ENCODE measurements at regions not wholly inside any gene's neighbourhood (a gene's known extent, or its start where the extent isn't known, plus 50 kb on each side); places are given as distances from the start of the nearest gene placed in this dataset.
A peak's percentile ranks its signal among the peaks of the same experiment; 100 is the strongest.
"Not testable (repeated sequence)": the region's sequence is repeated elsewhere in the genome, so short reads cannot be mapped to it uniquely, and the experiment has no call there.

DNA sequence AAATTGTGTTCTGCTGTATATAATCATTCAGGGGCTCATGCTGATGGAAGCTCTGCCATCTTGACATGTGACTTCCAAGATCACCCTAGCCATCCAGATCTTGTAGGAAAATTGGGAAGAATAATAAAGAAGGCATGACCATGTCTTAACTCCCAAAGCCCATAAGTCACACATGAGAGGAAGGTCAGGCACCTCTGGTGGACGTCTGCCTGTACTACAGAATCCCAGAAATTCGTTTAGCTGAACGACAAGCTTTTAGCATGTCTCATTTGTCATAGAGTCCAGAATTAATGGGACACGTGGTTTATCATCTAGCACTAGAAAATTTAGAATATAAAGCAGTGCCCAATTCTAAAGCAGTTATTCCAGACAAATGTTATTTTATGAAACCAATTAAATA lies 212.7 kb downstream of the CENPC start:
- DNase-seq (ENCODE audit: low read depth), result no peak

DNA sequence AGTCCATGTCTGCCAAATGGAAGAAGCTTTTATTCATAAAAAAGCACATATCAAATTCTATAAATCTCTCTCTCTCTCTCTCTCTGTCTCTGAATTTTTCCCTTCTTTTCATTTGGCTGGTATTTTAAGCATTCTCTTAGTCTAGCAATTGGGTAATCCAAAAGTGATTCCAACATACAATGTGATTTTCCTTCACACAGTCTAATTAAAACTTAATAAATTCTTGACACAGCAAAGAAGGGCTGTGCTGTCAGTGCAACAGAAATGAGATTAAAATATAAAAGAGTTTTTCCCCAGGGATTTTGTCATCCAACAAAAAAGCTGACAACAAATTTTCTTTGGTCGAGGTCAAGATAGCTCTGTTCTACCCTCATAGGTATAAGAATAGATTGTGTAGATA lies 216.9 kb downstream of the CENPC start:
- DNase-seq (ENCODE audit: low read depth), result no peak

DNA sequence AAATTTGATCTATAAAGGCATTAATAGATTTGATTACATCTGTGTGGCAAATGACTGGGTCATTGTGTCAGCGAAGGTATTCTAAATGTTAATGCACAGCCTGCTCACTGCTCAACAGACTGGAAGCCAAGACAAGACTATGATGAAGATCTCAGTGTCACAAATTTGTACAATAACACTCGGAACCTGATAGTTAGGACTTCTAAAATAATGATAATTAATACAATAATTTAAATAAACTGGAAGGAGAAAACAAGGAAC lies 217.4 kb downstream of the CENPC start:
- DNase-seq (ENCODE audit: low read depth), result no peak

DNA sequence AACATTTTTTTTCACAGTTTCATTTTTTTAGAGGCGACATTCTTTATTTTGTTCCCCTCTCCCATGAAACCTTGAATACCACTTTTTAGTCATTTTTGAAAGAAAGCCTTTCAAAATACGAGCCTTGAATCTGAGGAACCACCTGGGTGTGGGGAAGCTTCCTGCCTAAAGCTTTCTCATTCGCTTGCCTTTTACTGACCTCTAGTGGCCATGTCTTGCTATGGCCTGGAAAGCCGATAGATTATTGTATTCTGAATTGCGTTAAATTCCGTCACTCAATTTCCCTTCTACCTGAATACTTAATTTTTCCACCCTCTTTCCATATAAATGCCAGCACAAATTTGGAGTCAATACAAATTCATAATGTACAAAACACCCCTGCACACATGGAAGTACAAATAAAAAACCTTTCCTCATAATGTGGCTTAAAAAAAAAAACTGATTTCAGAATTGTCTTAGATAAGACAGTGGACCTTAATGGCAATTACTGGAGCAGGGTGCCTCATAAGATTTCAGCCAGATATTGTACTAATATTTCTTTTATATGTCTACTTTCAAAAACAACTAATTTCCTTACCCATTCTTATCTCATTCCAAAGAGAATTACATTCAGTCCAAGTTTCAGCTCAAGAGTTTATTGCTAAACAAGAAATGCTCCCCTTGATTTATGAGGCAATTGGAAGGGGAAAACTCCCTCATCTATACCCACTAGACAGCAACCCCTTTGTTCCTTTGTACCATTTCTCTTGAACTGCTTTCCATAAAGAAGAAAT lies 217.9 kb downstream of the CENPC start:
- peak; percentile 2 for DNase-seq (ENCODE audit: low read depth)

DNA sequence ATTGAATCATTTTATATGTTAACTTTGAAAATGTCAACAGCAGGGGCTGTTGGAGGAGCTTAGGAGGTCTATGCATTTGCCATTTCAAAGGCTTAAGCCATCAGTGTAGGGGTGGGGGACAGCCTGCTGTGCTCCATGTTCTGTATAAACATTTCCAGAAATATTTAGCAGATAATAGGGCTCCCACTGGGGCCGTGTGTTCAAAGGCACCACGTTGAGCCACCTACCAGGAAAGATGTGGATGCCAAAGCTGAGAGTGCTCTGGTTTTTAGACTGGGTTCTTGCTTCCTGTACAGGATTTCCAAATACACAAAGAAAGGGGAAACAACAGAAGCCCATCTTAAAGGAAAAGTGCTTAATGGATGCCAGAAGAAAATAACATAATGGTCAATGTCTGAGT lies 219.5 kb downstream of the CENPC start:
- DNase-seq (ENCODE audit: low read depth), result no peak

DNA sequence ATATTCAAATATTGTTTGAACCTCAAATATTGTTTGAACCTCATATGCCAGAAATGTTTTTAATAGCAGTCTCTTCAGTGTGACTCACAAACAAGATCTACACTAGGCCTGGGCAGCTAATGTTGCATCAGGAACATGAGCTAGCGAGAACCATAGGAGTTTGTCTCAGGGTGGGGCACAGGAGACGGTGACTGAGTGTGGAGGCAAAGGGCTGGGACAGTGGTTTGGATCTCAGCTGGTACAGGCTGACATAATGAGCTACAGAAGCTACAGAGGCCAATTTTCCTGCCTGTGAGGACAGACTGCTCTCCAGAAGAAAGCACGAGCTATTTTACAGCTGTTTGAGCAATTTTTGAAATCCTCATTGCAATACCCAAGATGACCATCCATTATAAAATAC lies 224.7 kb downstream of the CENPC start:
- DNase-seq (ENCODE audit: low read depth), result no peak

DNA sequence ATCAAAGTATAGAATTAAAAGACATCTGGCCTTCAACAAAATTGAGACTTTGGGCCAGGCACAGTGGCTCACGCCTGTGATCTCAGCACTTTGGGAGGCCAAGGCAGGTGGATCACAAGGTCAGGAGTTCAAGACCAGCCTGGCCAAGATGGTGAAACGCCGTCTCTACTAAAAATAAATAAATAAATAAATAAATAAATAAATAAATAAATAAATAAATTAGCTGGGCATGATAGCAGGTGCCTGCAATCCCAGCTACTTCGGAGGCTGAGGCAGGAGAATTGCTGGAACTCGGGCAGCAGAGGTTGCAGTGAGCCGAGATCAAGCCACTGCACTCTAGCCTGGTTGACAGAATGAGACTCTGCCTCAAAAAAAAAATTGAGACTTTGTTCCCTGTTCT lies 225.7 kb downstream of the CENPC start:
- DNase-seq (ENCODE audit: low read depth), result not testable (repeated sequence)

DNA sequence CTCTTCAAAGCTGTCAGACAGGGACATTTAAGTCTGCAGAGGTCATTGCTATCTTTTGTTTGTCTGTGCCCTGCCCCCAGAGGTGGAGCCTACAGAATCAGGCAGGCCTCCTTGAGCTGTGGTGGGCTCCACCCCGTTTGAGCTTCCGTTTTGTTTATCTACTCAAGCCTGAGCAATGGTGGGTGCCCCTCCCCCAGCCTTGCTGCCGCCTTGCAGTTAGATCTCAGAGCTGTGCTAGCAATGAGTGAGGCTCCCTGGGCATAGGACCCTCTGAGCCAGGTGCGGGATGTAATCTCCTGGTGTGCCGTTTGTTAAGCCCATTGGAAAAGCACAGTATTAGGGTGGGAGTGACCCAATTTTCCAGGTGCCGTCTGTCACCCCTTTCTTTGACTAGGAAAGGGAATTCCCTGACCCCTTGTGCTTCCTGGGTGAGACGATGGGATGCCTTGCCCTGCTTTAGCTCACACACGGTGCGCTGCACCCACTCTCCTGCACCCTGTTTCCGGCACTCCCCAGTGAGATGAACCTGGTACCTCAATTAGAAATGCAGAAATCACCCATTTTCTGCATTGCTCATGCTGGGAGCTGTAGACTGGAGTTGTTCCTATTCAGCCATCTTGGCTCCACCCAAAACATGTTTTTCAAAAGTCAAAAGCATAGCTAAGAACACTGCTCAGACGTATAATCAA lies 244.7 kb downstream of the CENPC start:
- DNase-seq (ENCODE audit: low read depth), result not testable (repeated sequence)

DNA sequence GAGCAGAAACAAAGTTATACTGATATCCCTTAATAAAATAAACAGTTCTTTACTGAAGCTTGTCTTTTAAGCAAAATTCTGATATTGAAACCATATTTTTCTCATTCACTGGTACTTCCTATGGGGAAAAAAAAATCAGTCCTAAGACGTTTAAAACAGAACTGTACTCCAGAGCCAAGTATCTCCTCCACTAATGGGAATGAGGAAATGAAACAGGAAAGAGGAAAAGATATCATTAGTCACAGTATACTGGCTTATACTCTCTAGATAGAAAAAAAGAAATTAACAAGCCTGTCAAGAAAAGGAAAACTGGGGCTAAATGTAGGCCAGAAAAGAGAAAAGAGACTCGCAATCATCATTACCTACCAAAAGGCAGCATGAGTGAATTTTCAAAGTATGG lies 252.7 kb downstream of the CENPC start:
- no peak for DNase-seq (ENCODE audit: low read depth)

DNA sequence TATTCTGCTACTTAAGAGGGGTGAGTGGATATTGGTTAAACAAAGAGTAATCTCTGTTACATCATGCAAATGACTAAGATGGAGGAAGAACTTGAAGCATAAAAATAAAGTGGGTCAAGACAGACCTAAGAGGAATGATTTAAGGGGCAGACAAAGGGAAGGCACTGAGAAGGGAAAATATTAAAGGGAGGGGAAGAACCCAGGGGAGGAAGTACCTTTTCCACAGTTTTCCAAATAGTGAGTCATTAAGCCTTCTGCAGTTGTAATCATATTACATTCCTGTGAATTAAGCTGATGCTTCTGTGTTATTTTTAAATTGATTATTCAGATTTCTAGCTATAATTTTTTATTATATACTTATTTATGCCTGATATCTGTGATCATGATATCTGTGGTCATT lies 253.3 kb downstream of the CENPC start:
- no peak for DNase-seq (ENCODE audit: low read depth)

DNA sequence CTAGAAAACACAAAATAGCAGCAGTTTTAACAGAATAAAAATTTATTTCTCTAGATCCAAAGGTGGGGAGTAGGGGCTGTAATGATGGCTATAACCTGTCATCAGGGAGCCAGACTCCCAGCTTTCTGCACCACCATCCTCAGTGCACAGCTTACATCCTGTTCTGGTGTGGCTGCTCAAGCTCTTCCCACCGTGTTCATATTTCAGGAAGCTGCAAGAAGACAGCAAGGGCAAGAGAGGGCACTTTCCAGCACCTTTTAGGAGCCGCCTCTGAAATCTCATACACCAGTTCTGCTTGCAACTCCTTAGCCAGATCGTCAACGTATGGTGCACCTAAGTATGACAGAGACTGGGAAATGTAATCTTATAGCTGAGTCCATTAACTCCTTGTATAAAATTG lies 253.7 kb downstream of the CENPC start:
- DNase-seq (ENCODE audit: low read depth), result no peak

DNA sequence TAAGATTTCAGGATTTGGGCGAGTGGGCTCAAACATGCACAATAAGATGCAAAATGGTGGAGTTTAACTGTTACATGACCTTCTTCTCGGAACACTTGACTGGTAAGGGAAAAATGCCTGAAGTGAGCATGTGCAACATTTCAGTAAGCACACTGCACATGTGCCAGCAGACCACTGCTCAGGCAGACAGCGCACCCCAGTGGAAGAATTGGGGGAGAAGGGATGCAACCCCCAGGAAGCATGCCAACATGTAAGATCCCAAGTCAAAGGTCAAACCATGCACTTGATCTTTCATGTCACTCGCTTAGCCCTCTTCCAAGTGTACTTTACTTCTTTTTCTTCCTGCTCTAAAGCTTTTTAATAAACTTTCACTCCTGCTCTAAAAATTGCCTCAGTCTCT lies 256.3 kb downstream of the CENPC start:
- no peak for DNase-seq (ENCODE audit: low read depth)

DNA sequence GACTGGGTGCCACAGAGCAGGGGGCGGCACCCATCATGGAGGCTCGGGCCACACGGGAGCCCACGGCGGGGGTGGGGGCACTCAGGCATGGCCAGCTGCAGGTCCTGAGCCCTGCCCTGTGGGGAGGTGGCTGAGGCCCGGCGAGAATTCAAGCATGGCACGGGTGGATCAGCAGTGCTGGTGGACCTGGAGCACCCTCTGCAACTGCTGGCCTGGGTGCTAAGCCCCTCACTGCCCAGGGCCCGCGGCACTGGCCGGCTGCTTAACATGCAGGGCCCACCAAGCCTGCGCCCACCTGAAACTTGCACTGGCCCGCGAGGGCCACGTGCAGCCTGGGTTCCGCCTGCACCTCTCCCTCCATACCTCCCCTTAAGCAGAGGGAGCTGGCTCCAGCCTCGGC lies 258.6 kb downstream of the CENPC start:
- no peak for DNase-seq (ENCODE audit: low read depth)

DNA sequence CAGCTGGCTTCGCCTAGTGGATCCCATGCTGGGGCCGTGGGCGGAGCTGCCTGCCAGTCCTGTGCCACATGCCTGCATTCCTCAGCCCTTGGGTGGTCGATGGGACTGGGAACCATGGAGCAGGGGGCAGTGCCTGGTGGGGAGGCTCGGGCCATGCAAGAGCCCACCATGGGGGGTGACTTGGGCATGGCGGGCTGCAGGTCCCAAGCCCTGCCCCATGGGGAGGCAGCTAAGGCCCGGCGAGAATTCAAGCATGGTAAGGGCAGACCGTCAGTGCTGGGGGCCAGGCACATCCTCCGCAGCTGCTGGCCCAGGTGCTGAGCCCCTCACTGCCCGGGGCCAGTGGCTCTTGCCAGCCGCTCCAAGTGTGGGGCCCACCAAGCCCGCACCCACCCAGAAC lies 262.6 kb downstream of the CENPC start:
- DNase-seq (ENCODE audit: low read depth), result no peak

DNA sequence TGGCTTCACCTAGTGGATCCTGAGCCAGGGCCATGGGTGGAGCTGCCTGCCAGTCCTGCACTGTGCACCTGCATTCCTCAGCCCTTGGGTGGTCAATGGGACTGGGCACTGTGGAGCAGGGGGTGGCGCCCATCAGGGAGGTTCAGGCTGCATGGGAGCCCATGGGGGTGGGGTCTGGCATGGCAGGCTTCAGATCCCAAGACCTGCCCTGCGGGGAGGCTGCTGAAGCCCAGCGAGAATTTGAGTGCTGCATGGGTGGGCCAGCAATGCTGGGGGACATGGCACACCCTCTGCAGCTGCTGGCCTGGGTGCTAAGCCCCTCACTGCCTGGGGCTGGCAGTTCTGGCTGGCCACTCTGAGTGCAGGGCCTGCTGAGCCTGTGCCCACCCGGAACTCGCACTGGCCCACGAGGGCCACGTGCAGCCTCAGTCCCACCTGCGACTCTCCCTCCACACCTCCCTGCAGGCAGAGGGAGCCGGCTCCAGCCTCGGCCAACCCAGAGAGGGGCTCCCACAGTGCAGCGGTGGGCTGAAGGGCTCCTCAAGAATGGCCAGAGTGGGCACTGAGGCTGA lies 270.0 kb downstream of the CENPC start:
- no peak for DNase-seq (ENCODE audit: low read depth)

DNA sequence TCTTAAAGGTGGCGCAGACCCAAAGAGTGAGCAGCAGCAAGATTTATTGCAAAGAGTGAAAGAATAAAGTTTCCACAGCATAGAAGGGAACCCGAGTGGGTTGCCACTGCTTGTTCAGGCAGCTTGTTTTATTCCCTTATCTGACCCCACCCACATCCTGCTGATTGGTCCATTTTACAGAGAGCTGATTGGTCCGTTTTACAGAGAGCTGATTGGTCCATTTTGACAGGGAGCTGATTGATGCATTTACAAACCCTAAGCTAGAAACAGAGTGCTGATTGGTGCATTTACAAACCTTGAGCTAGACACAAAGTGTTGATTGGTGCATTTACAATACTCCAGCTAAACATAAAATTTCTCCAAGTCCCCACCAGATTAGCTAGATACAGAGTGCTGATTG lies 270.6 kb downstream of the CENPC start:
- not testable (repeated sequence) for DNase-seq (ENCODE audit: low read depth)

DNA sequence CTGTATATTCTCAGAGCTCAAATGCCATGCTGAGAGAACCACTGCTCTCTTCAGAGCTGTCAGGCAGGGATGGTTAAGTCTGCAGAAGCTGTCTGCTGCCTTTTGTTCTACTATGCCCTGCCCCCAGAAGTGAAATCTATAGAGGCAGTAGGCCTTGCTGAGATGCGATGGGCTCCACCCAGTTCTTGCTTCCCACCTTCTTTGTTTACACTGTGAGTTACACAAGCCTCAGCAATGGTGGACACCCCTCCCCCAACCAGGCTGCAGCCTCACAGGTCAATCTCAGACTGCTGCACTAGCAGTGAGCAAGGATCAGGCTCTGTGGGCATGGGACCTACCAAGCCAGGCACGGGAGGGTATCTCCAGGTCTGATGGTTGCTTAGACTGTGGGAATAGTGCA lies 271.6 kb downstream of the CENPC start:
- DNase-seq (ENCODE audit: low read depth), result no peak

DNA sequence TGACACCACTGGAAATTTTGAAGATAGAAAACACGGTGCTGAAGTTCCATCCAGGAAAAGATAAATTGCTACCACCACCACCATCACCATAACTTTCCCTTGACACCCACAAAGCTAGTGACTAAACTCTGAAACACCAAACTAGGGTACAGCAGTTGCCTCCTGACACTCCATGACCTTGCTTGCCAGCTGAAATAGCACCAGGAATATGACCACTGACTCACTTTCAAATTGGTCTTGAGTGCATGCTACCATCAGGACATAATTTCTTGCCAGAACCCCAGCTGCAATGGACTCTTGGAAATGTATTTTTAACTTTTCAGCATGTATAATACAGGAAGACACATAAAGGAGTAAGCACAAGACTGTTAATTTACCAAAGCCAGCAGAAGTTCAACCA lies 283.3 kb downstream of the CENPC start:
- DNase-seq (ENCODE audit: low read depth), result no peak

DNA sequence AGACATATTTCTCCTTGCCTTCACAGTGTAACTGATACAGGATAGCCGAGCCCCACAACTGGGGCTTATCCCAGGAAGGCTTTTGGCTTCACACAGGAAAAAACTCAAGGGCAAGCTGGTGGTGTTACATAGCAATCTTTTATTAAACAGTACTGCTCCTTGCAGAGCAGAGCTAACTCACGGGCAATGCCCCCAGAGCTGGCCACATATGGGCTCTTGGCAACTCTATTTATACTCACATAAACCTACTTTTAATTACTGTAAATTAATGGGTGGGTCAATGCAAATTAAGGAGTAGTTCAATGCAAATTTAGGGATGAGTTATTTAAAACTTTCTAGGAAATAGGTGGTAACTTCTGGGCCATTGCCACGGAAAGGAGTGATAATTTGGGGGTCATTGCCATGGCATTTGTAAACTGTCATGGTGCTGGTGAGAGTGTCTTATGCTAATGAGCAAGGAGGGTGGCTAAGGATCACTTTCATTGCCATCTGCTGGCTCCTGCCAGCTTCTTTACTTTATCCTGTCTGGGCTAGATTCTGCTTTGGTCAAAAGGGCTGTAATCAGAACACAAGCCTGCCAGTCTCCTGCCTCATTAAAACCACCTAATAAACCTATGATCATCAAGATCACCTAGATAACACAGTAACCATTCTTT lies 288.8 kb downstream of the CENPC start:
- no peak for DNase-seq (ENCODE audit: low read depth)

DNA sequence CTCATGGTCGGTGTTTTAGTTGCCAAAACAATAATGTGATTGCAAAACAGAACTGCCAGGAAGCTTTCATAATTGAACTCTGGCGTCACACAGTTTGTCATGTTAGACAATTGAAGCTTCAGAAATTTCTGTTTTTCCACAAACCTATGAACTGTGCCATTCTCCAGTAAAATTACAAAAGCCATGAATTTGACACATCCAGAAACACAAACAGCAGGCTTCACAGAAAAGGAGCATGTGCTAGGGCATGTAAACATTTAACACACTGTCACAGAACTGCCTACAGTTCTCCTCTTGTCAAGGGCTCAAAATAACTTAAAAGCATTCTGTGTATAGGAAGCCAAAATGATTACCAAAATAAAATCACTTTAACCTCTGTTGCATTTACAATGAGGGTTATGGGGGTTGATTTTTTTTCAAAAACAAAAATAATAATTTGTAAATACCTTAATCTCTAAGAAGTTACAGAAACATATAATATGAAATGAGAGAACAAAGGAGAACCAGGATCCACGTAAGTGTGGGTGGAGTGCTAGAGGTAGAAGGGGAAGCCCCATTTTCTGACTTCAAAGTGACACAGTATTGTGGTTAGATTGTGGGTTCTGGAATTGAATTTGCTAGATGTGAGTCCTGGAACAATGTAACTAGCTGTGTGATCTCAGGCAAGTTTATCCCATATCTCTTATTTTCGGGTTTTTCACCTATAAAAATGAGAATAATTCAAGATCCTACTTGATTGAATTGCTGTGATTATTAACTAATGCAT lies 295.0 kb downstream of the CENPC start:
- DNase-seq (ENCODE audit: low read depth), result no peak

DNA sequence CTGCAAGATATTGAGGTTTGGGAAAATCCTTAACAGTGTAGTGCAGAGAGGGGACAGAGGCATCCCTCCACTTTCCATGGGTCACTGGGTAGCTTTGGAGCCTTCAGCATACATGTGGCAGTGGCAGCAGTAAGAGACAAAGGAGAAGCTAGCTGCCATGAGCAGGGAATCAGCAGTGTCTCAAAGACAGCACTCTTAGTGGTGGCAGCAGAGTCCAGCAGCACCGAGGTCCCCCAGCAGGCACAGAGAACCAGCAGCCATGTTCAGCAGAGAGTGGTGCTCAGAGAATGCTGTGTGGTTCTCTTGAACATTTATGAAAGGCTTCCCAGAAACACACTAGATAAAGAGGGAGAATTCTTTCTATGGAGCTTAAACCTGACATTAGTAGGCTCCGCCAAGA lies 308.5 kb downstream of the CENPC start:
- DNase-seq (ENCODE audit: low read depth), result no peak

DNA sequence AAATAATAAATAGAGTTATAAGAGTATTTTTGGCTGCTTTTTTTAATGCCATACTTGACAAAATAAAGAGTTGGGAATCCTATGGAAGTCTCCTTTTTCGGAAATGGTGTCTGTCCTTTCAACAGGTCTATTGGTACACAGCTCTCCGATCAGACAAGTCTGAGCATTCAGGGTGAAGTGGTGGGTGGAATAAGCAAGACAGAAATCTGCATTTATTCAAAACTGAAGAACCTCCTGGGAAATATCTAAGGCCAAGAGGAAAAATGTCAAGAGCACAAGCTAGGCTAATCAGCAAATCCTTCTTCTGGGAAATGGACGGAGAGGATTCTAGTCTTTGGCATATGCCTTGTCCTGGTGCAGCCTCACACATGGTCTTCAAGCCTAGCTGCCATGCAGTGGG lies 309.0 kb downstream of the CENPC start:
- DNase-seq (ENCODE audit: low read depth), result no peak

DNA sequence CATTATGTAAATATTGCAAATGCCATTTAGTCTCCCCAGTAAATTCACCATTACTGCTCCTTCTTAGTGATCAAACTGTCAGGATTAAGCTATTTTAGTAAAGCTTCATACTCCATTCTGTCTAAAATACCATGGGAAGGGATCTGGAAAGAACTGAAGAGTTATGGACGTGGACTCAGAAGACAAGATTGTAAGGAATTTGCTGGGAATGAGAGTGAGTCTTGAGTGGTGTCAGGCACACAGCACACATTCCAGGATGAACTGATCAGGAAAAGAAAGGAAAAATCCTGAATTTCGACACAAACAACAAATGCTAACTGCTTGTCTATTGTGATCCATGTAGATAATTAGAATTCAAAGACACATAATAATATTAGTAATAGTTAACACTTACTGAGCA lies 311.0 kb downstream of the CENPC start:
- DNase-seq (ENCODE audit: low read depth), result no peak

Measured in T-helper 22 cell (primary cell).